Mesenchymal stem cell (in vitro differentiated cells and primary cell): ENCODE measurements at regions not wholly inside any gene's neighbourhood (a gene's known extent, or its start where the extent isn't known, plus 50 kb on each side); places are given as distances from the start of the nearest gene placed in this dataset.

Source experiments
- DNase-seq: peaks from one replicate; pipeline ENCODE4 v3.0.0-alpha.2; 2013
- H2AFZ ChIP-seq: one replicate; pipeline ENCODE4 v1.6.1; 2013; ENCODE audit warnings: low read depth, mild to moderate bottlenecking, control low read depth, inconsistent platforms, low read length, moderate library complexity
- H2AK5ac ChIP-seq: 2 replicates; pipeline ENCODE4 v1.6.1; 2013; ENCODE audit warnings: low read length, moderate library complexity, mild to moderate bottlenecking, inconsistent platforms; ENCODE audit not compliant: severe bottlenecking
- H2BK120ac ChIP-seq: one replicate; pipeline ENCODE4 v1.6.1; 2013; ENCODE audit warnings: low read depth, mild to moderate bottlenecking, inconsistent platforms, low read length, moderate library complexity
- H2BK12ac ChIP-seq, 2 experiments: one replicate each; pipeline ENCODE4 v1.6.1; 2013; ENCODE audit warnings: inconsistent platforms in 2 of 2, low read length in 2 of 2, mild to moderate bottlenecking in 2 of 2, moderate library complexity in 2 of 2, control low read depth in 1 of 2
- H2BK15ac ChIP-seq: one replicate; pipeline ENCODE4 v1.6.1; 2013; ENCODE audit warnings: mild to moderate bottlenecking, low read depth, inconsistent platforms; ENCODE audit not compliant: poor library complexity, severe bottlenecking
- H2BK5ac ChIP-seq: 2 replicates; pipeline ENCODE4 v1.6.1; 2013; ENCODE audit warnings: low read depth, mild to moderate bottlenecking, low read length, control low read depth, inconsistent platforms; ENCODE audit not compliant: poor library complexity, severe bottlenecking
- H3K14ac ChIP-seq, 2 experiments: one replicate each; pipeline ENCODE4 v1.6.1; 2013; ENCODE audit warnings: inconsistent platforms in 2 of 2, low read length in 2 of 2, control low read depth in 1 of 2, mild to moderate bottlenecking in 1 of 2, moderate library complexity in 1 of 2
- H3K18ac ChIP-seq, 2 experiments: one replicate each; pipeline ENCODE4 v1.6.1; 2013; ENCODE audit warnings: inconsistent platforms in 2 of 2, low read length in 2 of 2, control low read depth in 1 of 2, low read depth in 1 of 2, mild to moderate bottlenecking in 1 of 2
- H3K23ac ChIP-seq, 2 experiments: one replicate each; pipeline ENCODE4 v1.6.1; 2013; ENCODE audit warnings: inconsistent platforms in 2 of 2, low read length in 2 of 2, mild to moderate bottlenecking in 2 of 2, moderate library complexity in 2 of 2, control low read depth in 1 of 2
- H3K27ac ChIP-seq: 2 replicates; pipeline ENCODE4 v1.5.1; 2013; ENCODE audit warnings: mild to moderate bottlenecking, moderate library complexity, low read length, control low read depth, inconsistent platforms; ENCODE audit not compliant: poor library complexity, severe bottlenecking
- H3K27me3 ChIP-seq, 2 experiments: 2 replicates each; pipeline versions ENCODE4 v1.6.1 to v1.7.0; 2013; ENCODE audit warnings: low read length in 2 of 2, mild to moderate bottlenecking in 2 of 2, moderate library complexity in 2 of 2, control low read depth in 1 of 2, inconsistent platforms in 1 of 2; ENCODE audit not compliant: control insufficient read depth in 1 of 2, insufficient read depth in 1 of 2
- H3K36me3 ChIP-seq, 2 experiments: 2 replicates each; pipeline versions ENCODE4 v1.6.1 to v1.7.0; 2013; ENCODE audit warnings: low read length in 2 of 2, control low read depth in 1 of 2, inconsistent platforms in 1 of 2, low read depth in 1 of 2, mild to moderate bottlenecking in 1 of 2; ENCODE audit not compliant: insufficient read depth in 2 of 2, control insufficient read depth in 1 of 2
- H3K4ac ChIP-seq, 2 experiments: one replicate each; pipeline ENCODE4 v1.6.1; 2013; ENCODE audit warnings: inconsistent platforms in 2 of 2, low read length in 2 of 2, mild to moderate bottlenecking in 2 of 2, moderate library complexity in 2 of 2, control low read depth in 1 of 2, low read depth in 1 of 2
- H3K4me1 ChIP-seq: 2 replicates; pipeline ENCODE4 v1.6.1; 2013; ENCODE audit warnings: low read depth, low read length, control low read depth; ENCODE audit not compliant: control insufficient read depth, insufficient read depth
- H3K4me2 ChIP-seq: 2 replicates; pipeline ENCODE4 v1.6.1; 2013; ENCODE audit warnings: low read length, mild to moderate bottlenecking, inconsistent platforms; ENCODE audit not compliant: poor library complexity, severe bottlenecking
- H3K4me3 ChIP-seq, 2 experiments: 2 replicates each; pipeline versions ENCODE4 v1.5.1 to v1.7.0; 2013; ENCODE audit warnings: low read length in 2 of 2, mild to moderate bottlenecking in 2 of 2, control low read depth in 1 of 2, low read depth in 1 of 2; ENCODE audit not compliant: insufficient read depth in 1 of 2
- H3K79me1 ChIP-seq: replicated peaks from 2 replicates; pipeline ENCODE4 v1.6.1; 2013; ENCODE audit warnings: mild to moderate bottlenecking, control low read depth, low read length, inconsistent platforms; ENCODE audit not compliant: poor library complexity, severe bottlenecking
- H3K9ac ChIP-seq: 2 replicates; pipeline ENCODE4 v1.7.0; 2013; ENCODE audit warnings: mild to moderate bottlenecking, low read length, moderate library complexity
- H3K9me3 ChIP-seq: 2 replicates; pipeline ENCODE4 v1.7.0; 2013; ENCODE audit warnings: mild to moderate bottlenecking, low read length; ENCODE audit not compliant: control insufficient read depth
- H4K8ac ChIP-seq: one replicate; pipeline ENCODE4 v1.6.1; 2013; ENCODE audit warnings: inconsistent platforms, mild to moderate bottlenecking, low read length, moderate library complexity
- H4K91ac ChIP-seq: one replicate; pipeline ENCODE4 v1.6.1; 2013; ENCODE audit warnings: mild to moderate bottlenecking, low read length, inconsistent platforms
- WGBS: methylation state at CpG from one replicate; pipeline ENCODE4 v1.1.7; 2013; ENCODE audit warnings: mixed read lengths; 5-methylcytosine and 5-hydroxymethylcytosine counted together

DNA sequence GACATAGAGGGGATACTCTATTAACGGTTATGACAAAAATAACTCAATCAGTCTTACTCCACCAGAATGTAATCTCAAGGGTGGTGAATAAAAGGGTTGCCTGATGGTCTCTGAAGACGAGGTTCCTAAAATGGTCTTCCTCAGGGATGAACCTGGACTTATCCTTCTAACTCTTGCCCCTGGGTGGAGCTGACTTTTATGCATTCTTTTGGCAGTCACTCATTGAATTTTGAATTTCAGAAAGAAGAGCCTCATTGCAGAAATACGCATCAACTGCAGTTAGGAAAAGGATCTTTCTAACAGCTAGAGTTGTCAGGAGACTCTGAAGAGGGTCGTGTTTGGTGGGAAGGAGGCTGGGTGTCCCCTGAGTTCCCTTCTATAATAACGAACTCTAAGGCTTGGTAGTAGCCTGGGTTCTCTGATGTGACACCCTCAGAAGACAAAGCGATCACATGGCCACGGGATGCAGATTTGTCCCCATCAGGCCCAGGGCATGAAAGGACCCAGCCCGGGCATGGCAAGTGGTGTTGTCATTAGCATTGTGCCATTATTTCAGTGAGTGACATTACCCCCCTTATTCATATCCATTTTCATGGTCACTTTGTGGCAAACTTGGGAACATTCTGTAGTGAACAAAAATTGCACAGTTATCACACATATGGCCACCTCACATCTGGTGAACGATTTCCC, 58.6 kb upstream of the JCAD start:
- H2BK120ac ChIP-seq, result no peak overlapping the region
- H2BK15ac ChIP-seq, result no peak overlapping the region
- no peak overlapping the region for H2AK5ac ChIP-seq
- H2BK12ac ChIP-seq, result no peak overlapping the region
- no peak overlapping the region for H3K23ac ChIP-seq
- no peak overlapping the region for H3K18ac ChIP-seq
- no peak overlapping the region for H3K14ac ChIP-seq
- H4K91ac ChIP-seq, result no peak overlapping the region
- H3K27ac ChIP-seq, result no peak overlapping the region
- no peaks in the 10 kb centered on the region for H3K9me3 ChIP-seq
- no peaks in the 10 kb centered on the region for H3K4me1 ChIP-seq
- peaks cover 0 to 20% of the 10 kb centered on the region in 2 experiments for H3K27me3 ChIP-seq
- no peaks in the 10 kb centered on the region for H3K79me1 ChIP-seq
- H3K4me3 ChIP-seq, result no peak overlapping the region
- no peak overlapping the region for H3K9ac ChIP-seq
- H4K8ac ChIP-seq, result no peak overlapping the region
- H2BK5ac ChIP-seq, result no peak overlapping the region
- WGBS, result 95% methylated on average over 8 of the region's 9 CpGs
- no peaks in the 10 kb centered on the region for H3K36me3 ChIP-seq
- no peak overlapping the region for H3K4ac ChIP-seq
- no peak for DNase-seq
- no peak overlapping the region for H2AFZ ChIP-seq
- no peak overlapping the region for H3K4me2 ChIP-seq

DNA sequence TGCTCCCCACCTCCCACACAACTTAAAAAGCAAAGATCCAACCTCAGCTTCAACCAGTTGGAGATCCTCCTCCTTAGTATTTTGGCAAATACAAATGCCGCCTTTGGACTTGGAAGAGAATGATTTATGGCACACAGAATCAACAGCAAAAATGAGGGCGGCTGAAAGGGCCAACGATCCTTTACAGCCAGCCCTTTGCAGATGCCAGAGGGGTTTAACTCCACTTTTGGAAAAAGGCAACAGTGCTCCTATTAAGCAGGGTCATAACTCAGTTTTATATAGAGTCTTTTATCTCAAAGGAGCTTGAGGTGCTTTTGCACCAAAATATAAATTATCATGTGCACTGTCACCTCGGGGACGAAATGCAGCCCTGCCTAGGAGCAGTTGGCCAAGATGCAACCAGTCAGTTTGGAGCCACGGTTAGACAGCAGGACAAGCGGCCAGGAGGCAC, 56.7 kb upstream of the JCAD start:
- H2AK5ac ChIP-seq, result no peak overlapping the region
- H3K4me1 ChIP-seq, result no peaks in the 10 kb centered on the region
- H2BK15ac ChIP-seq, result no peak overlapping the region
- no peak overlapping the region for H2BK5ac ChIP-seq
- H2BK120ac ChIP-seq, result no peak overlapping the region
- H3K14ac ChIP-seq, result no peak overlapping the region
- no peak overlapping the region for H3K18ac ChIP-seq
- no peak overlapping the region for H3K23ac ChIP-seq
- H3K27me3 ChIP-seq, result peaks cover 0 to 20% of the 10 kb centered on the region in 2 experiments
- no peak for DNase-seq
- H4K91ac ChIP-seq, result no peak overlapping the region
- H3K27ac ChIP-seq, result no peak overlapping the region
- H3K9me3 ChIP-seq, result no peaks in the 10 kb centered on the region
- H3K4me2 ChIP-seq, result no peak overlapping the region
- no peaks in the 10 kb centered on the region for H3K79me1 ChIP-seq
- H3K9ac ChIP-seq, result no peak overlapping the region
- no peak overlapping the region for H3K4ac ChIP-seq
- 91% methylated on average over 7 of the region's 7 CpGs for WGBS
- H2BK12ac ChIP-seq, result no peak overlapping the region
- no peak overlapping the region for H4K8ac ChIP-seq
- H2AFZ ChIP-seq, result no peak overlapping the region
- H3K36me3 ChIP-seq, result no peaks in the 10 kb centered on the region
- no peak overlapping the region for H3K4me3 ChIP-seq

DNA sequence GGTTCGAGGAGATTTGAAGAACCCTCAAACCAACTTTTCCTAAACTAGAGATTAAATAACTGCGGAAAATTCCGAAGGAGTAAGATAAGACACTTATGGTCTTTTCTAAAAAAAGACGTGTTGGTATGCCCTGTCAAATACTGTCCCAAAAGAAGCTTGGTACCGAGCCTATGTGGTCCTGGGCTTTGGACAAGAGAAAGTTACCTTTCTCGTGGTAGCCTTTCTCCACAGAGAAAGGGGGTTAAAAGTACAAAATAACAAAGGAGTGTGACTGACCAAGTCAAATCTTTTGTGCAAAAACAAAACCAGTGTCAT, 56.2 kb upstream of the JCAD start:
- Histone ChIP-seq H3K9ac (peak overlapping the region; percentile 50), H3K4ac (no peak overlapping the region), H3K27me3 (peaks cover 0 to 20% of the 10 kb centered on the region in 2 experiments), H2BK5ac (no peak overlapping the region), H3K4me2 (no peak overlapping the region), H4K8ac (no peak overlapping the region), H3K14ac (no peak overlapping the region), H4K91ac (no peak overlapping the region), H2BK120ac (no peak overlapping the region), H2BK15ac (no peak overlapping the region), H3K23ac (no peak overlapping the region), H3K36me3 (no peaks in the 10 kb centered on the region), H2BK12ac (no peak overlapping the region), H2AFZ (no peak overlapping the region), H3K79me1 (no peaks in the 10 kb centered on the region), H3K4me1 (no peaks in the 10 kb centered on the region), H3K9me3 (no peaks in the 10 kb centered on the region), H3K18ac (no peak overlapping the region), H3K4me3 (peak overlapping the region in 1 of 2 experiments; percentile 54), H2AK5ac (no peak overlapping the region), H3K27ac (no peak overlapping the region)
- DNase-seq, result no peak
- 89% methylated on average over 6 of the region's 6 CpGs for WGBS

DNA sequence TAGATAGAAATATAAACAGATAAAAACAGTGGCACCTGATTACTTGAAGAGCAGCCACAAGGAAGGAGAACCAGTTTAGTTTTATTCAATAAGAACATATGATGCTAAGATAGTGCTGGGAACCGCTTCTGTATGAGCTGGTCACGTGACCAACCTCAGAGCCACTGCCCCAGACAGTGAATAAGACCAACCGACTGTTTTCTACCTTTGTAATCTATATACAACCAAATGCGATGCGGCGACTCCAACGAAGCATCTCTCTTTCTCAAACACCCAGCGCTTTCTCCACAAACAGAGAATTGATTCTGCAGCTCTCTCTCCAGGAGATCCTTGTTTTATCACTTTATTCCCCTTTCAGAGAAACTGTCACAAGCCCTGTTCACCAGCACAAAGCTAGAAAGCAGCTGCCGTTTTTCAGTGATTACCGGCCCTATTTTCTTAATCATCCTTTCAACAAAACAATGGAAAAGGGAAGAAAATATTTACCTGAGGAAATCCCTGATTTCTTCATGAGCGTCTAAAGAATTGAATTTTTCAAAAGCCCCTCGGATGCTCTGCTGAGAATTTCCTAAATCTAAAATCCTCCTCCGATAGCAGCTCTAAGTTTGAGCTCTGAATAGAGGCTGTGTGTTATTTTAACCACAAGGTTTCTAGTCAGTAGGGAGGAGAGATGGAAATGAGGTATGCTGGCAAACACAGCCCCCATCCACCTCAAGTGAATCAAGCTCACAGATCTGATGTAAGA, 55.7 kb upstream of the JCAD start:
- no peak overlapping the region for H2AK5ac ChIP-seq
- WGBS, result 70% methylated on average over 12 of the region's 13 CpGs
- peak overlapping the region in 1 of 2 experiments; percentile 54 for H3K4me3 ChIP-seq

More for the DNA sequence above, 55.7 kb upstream of the JCAD start:
- H3K4ac ChIP-seq, result no peak overlapping the region
- H2BK120ac ChIP-seq, result no peak overlapping the region
- no peak overlapping the region for H2BK5ac ChIP-seq
- peak overlapping the region; percentile 50 for H3K9ac ChIP-seq
- no peaks in the 10 kb centered on the region for H3K79me1 ChIP-seq
- H3K27me3 ChIP-seq, result peaks cover 0 to 20% of the 10 kb centered on the region in 2 experiments
- no peak overlapping the region for H2BK12ac ChIP-seq
- no peak overlapping the region for H4K91ac ChIP-seq
- no peaks in the 10 kb centered on the region for H3K9me3 ChIP-seq
- H3K4me1 ChIP-seq, result no peaks in the 10 kb centered on the region
- H3K18ac ChIP-seq, result no peak overlapping the region
- no peak overlapping the region for H2BK15ac ChIP-seq
- no peak for DNase-seq
- no peak overlapping the region for H3K23ac ChIP-seq
- no peak overlapping the region for H2AFZ ChIP-seq
- no peaks in the 10 kb centered on the region for H3K36me3 ChIP-seq
- H4K8ac ChIP-seq, result no peak overlapping the region
- H3K14ac ChIP-seq, result no peak overlapping the region
- no peak overlapping the region for H3K4me2 ChIP-seq
- no peak overlapping the region for H3K27ac ChIP-seq
